ENCODE measurements at regions not wholly inside any gene's neighbourhood (a gene's known extent, or its start where the extent isn't known, plus 50 kb on each side); places are given as distances from the start of the nearest gene placed in this dataset.
"Not testable (repeated sequence)": the region's sequence is repeated elsewhere in the genome, so short reads cannot be mapped to it uniquely, and the experiment has no call there.

DNA sequence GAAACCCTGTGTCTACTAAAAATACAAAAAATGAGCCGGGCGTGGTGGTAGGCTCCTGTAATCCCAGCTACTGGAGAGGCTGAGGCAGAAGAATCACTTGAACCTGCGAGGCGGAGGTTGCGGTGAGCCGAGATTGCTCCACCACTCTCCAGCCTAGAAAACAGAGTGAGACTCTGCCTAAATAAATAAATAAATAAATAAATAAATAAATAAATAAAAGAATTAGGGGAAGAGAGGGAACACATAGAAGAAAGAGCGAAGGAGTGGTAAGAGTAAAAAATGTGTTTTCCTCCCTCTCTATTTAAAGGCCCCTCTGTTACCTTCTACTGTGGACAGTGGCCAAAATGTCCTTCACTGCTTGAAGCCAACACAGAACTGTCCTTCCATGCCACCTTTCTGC lies 103.9 kb upstream of the SOX21 start:
- Mint-ChIP-seq H3K27ac (no peak overlapping the region), H3K36me3 (no peaks in the 10 kb centered on the region), H3K27me3 (peaks cover 3% of the 10 kb centered on the region), H3K4me3 (no peak overlapping the region), H3K4me1 (no peaks in the 10 kb centered on the region), H3K9me3 (peaks cover 2 to 4% (median 3%) of the 10 kb centered on the region in 3 donors)

DNA sequence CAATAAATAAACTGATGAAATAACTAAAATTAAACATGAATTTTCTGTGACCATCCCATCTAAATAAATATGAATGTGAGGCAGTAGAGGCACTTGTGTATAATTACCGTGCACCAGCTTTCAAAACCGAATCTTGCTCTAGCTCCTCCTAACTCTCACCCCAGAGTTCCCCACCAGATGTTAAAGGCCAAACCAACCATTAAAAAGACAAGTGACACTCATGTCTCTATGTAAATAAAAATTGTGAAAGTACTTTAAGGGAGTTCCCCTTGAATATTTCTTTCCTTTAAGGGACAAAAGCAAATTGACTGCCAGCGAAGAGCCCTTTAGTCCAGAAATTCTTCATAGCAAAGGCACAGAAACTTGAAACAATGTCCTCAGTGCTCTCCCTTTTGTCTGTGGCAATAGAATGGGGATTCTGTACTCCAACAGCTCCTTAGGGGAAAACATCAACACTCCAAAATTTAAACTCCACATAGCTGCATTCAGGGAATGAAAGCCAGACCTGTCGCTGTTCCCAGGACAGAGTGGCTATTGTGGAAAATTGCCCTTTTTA lies 101.7 kb upstream of the SOX21 start:
- Mint-ChIP-seq H3K9me3 (peaks cover 0 to 3% (median 0%) of the 10 kb centered on the region in 3 donors), H3K27ac (no peak overlapping the region), H3K36me3 (no peaks in the 10 kb centered on the region), H3K4me3 (no peak overlapping the region), H3K27me3 (peaks cover 2% of the 10 kb centered on the region), H3K4me1 (no peaks in the 10 kb centered on the region)

DNA sequence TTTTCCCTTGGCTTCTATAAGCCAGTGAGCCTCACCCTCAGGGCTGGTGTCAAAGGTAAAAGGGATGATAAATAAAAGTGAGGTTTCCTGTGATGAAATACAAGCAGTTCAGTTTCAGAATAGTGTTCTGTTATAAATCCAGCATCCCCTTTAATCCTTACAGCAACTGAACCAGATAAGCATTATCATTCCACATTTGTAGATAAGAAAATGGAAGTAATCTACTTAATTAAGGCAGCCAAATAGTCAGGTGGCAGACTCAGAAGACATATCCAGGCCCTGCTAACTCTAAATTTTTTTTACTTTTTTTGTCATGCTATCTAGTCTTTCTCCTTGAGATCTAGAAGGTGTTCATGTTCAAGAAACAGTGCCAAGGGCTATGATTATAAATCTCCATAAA lies 99.4 kb upstream of the SOX21 start:
- H3K27ac Mint-ChIP-seq, result no peak overlapping the region

DNA sequence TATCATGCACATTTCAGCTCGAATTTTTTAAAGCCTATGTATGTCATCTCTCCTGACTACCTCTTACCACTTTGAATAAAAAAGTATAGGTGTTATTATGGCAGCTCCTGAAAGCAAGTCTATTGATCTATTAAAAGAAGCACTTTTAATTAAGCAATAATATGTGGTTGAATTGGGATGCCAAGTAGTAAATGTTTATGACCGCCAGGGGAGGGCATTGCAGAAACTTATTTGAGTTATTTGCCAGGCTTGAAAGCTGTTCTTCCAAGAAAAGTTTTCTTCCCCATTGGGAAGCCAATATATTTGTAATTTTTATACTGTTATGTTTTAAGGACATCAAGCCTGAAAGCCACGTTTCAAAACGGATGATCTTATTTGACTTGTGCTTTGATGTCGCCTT lies 88.1 kb upstream of the SOX21 start:
- Mint-ChIP-seq H3K27me3 (no peaks in the 10 kb centered on the region), H3K4me1 (peaks cover 0 to 1% (median 0%) of the 10 kb centered on the region in 3 donors), H3K27ac (no peak overlapping the region), H3K36me3 (peaks cover 2% of the 10 kb centered on the region), H3K4me3 (no peak overlapping the region), H3K9me3 (no peaks in the 10 kb centered on the region)

More for the DNA sequence above, 99.4 kb upstream of the SOX21 start:
- Mint-ChIP-seq H3K4me1 (no peaks in the 10 kb centered on the region), H3K9me3 (peaks cover 0 to 3% (median 0%) of the 10 kb centered on the region in 3 donors), H3K36me3 (no peaks in the 10 kb centered on the region), H3K4me3 (no peak overlapping the region), H3K27me3 (peaks cover 2% of the 10 kb centered on the region)

DNA sequence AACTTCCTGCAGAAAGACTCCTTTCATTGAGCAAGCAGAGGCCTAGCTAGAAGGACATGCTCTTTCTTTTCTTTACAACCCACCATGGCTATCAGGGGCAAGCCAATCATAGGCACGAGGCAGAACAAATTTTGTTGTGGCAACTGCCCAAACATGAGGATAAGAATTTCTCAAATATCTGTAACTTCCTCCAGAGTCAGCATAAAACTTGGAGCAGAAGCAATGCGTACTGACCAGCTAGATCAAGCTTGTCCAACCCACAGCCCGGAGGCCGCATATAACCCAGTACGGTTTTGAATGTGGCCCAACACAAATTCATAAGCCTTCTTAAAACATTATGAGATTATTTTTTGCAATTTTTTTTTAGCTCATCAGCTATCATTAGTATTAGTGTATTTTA lies 87.0 kb upstream of the SOX21 start:
- no peak overlapping the region for H3K4me3 Mint-ChIP-seq
- H3K27ac Mint-ChIP-seq, result no peak overlapping the region
- H3K27me3 Mint-ChIP-seq, result no peaks in the 10 kb centered on the region
- H3K36me3 Mint-ChIP-seq, result peaks cover 2% of the 10 kb centered on the region
- H3K9me3 Mint-ChIP-seq, result no peaks in the 10 kb centered on the region
- H3K4me1 Mint-ChIP-seq, result peaks cover 0 to 1% (median 0%) of the 10 kb centered on the region in 3 donors

DNA sequence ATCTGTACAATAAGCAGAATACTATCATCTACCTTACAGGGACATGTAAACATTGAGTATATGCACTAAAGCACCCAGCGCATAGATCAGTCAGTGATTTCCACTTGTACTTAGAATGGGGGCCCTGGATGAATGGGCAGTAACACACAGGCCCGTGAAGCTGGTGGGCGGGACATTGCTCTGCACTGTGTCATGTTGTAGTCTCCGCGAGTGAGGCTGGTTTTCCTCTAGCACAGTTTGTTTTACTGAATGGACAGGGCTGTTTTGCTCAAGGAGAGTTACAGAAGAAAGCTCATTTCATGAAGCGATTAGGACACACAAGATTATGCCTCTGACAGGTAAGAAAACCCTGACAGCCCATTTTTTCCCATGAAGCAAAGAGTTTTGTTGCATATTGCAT lies 86.4 kb upstream of the SOX21 start:
- no peaks in the 10 kb centered on the region for H3K27me3 Mint-ChIP-seq
- H3K4me1 Mint-ChIP-seq, result peaks cover 0 to 1% (median 0%) of the 10 kb centered on the region in 3 donors
- peaks cover 2% of the 10 kb centered on the region for H3K36me3 Mint-ChIP-seq
- H3K4me3 Mint-ChIP-seq, result no peak overlapping the region
- no peaks in the 10 kb centered on the region for H3K9me3 Mint-ChIP-seq
- H3K27ac Mint-ChIP-seq, result no peak overlapping the region

DNA sequence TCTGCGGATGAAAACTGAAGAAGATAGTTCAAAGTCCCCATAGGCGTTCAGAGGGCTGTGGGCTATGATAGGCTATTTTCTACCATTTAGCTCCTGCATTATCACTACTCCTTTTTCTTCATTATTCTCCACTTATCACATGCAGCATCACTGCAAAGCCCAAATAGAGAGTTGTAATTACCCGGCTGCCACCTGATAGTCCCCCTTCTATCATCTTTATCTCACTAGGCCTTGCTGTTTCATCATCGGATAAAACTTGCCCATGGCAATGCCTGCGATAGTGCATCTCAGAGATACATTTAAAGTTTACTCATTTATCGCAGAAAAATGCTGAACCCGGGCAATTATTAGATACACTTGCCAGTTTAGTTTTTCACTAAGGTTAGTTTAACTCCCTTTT lies 82.9 kb upstream of the SOX21 start:
- H3K4me3 Mint-ChIP-seq, result no peak overlapping the region
- no peaks in the 10 kb centered on the region for H3K9me3 Mint-ChIP-seq
- no peaks in the 10 kb centered on the region for H3K27me3 Mint-ChIP-seq
- no peak overlapping the region for H3K27ac Mint-ChIP-seq
- peaks cover 1% of the 10 kb centered on the region for H3K36me3 Mint-ChIP-seq
- H3K4me1 Mint-ChIP-seq, result peaks cover 0 to 1% (median 0%) of the 10 kb centered on the region in 3 donors

DNA sequence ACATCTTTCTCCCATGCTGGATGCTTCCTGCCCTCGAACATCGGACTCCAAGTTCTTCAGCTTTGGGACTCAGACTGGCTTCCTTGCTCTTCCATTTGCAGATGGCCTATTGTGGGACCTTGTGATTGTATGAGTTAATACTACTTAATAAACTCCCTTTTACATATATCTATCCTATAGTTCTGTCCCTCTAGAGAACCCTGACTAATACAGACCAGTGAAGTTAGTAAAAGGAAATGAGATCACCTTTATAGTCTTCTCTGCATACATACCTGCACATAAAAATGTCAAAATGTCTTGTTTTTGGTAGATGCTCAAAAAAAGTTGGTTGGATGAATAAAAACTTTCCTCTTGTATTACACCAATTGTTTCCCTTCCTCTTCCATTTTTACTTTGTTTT lies 73.9 kb upstream of the SOX21 start:
- not testable (repeated sequence) for H3K27me3 Mint-ChIP-seq, H3K9me3 Mint-ChIP-seq, H3K36me3 Mint-ChIP-seq, H3K4me3 Mint-ChIP-seq, H3K27ac Mint-ChIP-seq, H3K4me1 Mint-ChIP-seq

DNA sequence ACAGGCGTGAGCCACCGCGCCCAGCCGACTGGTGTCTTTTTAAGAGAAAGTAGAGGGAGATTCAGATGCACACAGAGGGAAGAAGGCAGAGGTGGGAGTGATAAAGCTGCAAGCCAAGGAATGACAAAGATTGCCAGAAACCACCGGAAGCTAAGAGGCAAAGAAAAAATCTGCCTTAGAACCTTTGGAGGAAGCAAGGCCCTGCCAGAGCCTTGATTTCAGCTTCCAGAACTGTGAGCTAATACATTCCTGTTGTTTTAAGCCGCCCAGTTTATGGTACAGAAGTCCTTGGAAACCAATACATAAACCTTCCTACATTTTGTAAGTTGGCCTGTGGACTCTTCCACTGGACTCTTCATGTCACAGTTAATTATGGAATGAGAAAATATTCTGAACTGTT lies 71.7 kb upstream of the SOX21 start:
- Mint-ChIP-seq H3K4me3 (no peak overlapping the region), H3K36me3 (no peaks in the 10 kb centered on the region), H3K9me3 (peaks cover 0 to 4% (median 2%) of the 10 kb centered on the region in 3 donors), H3K4me1 (no peaks in the 10 kb centered on the region), H3K27me3 (no peaks in the 10 kb centered on the region), H3K27ac (no peak overlapping the region)

DNA sequence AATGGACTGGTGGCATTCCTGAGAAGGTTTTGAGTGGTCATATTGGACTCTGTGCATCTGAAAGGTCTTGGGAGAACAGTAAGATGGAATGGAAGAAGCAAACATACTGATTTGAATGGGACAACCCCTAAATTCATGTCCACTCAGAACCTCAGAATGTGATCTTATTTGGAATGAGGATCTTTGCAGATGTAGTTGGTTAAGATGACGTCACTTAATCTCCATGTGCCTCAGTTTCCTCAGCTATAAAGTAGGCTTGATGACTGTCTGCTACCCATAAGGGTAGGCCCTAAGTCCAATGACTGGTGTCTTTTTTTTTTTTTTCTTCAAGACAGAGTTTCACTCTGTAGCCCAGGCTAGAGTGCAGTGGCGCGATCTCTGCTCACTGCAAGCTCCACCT lies 71.1 kb upstream of the SOX21 start:
- H3K27ac Mint-ChIP-seq, result no peak overlapping the region
- no peaks in the 10 kb centered on the region for H3K27me3 Mint-ChIP-seq
- no peaks in the 10 kb centered on the region for H3K4me1 Mint-ChIP-seq
- H3K4me3 Mint-ChIP-seq, result no peak overlapping the region
- H3K36me3 Mint-ChIP-seq, result no peaks in the 10 kb centered on the region
- peaks cover 0 to 4% (median 2%) of the 10 kb centered on the region in 3 donors for H3K9me3 Mint-ChIP-seq

DNA sequence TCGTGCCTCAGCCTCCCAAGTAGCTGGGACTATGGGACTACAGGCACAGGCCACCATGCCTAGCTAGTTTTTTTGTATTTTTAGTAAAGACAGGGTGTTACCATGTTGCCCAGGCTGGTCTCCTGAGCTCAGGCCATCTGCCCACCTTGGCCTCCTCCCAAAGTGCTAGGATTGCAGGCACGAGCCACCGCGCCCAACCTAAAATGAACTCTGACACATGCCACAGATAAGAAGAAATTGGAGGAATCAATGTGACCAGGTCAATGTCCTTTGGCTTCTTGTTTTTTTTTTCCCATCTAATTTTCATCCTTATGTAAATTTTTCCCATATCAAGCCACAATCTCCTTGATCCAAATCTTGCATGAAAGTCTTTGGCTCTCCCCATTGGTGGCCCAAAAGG lies 68.1 kb upstream of the SOX21 start:
- Mint-ChIP-seq H3K27ac (no peak overlapping the region), H3K27me3 (no peaks in the 10 kb centered on the region), H3K4me3 (no peak overlapping the region), H3K9me3 (peaks cover 0 to 4% (median 2%) of the 10 kb centered on the region in 3 donors), H3K4me1 (no peaks in the 10 kb centered on the region), H3K36me3 (no peaks in the 10 kb centered on the region)

DNA sequence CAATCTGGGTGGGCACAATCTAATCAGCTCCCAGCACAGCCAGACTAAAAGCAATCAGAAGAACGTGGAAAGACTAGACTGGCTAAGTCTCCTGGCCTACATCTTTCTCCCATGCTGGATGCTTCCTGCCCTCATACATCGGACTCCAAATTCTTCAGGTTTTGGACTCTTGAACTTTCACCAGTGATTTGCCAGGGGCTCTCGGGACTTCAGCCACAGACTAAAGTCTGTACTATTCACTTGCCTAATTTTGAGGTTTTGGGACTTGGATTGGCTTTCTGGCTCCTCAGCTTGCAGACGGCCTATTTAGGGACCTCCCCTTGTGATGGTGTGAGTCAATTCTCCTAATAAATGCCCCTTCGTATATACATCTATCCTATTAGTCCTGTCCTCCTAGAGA lies 66.6 kb upstream of the SOX21 start:
- no peak overlapping the region for H3K27ac Mint-ChIP-seq
- H3K36me3 Mint-ChIP-seq, result no peaks in the 10 kb centered on the region
- no peaks in the 10 kb centered on the region for H3K27me3 Mint-ChIP-seq
- H3K4me1 Mint-ChIP-seq, result no peaks in the 10 kb centered on the region
- no peak overlapping the region for H3K4me3 Mint-ChIP-seq
- H3K9me3 Mint-ChIP-seq, result peaks cover 0 to 4% (median 2%) of the 10 kb centered on the region in 3 donors

DNA sequence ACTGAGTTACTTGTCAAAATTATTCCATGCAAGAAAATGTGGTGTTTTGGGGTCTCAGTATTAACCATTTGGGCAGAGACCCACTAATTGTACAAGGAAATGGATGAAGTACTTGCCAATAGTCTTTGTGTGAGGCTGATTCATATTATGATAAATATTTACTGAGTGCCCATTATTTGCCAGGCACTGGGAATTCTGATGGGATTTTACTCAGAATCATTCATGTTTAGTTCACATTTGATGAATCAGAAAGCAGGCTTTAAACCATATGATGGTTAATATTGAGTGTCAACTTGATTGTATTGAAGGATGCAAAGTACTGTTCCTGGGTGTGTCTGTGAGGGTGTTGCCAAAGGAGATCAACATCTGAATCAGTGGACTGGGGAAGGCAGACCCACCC lies 66.2 kb upstream of the SOX21 start:
- no peaks in the 10 kb centered on the region for H3K4me1 Mint-ChIP-seq
- no peaks in the 10 kb centered on the region for H3K27me3 Mint-ChIP-seq
- H3K36me3 Mint-ChIP-seq, result no peaks in the 10 kb centered on the region
- peaks cover 0 to 4% (median 2%) of the 10 kb centered on the region in 3 donors for H3K9me3 Mint-ChIP-seq
- no peak overlapping the region for H3K4me3 Mint-ChIP-seq
- H3K27ac Mint-ChIP-seq, result no peak overlapping the region

DNA sequence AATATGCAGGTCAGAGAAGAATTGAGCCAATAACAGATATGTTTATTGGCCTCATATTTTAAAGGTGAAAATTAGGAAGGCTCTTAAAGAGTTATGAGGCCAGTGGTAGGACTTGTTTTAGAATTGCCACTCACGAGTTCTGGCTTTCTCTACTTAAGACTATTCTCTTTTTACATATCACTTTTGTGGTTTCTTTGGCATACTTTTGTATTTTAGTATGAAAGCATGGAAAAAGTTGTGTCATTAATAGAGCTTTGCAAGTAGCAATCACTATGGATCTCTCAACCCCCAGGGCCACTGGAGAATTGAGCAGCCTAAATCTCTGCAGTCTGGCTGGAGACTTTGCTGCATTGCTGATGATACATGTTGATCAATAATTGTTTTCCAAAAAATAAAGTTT lies 64.6 kb upstream of the SOX21 start:
- Mint-ChIP-seq H3K4me1 (no peaks in the 10 kb centered on the region), H3K27me3 (no peaks in the 10 kb centered on the region), H3K4me3 (no peak overlapping the region), H3K36me3 (no peaks in the 10 kb centered on the region), H3K27ac (no peak overlapping the region), H3K9me3 (no peaks in the 10 kb centered on the region)

DNA sequence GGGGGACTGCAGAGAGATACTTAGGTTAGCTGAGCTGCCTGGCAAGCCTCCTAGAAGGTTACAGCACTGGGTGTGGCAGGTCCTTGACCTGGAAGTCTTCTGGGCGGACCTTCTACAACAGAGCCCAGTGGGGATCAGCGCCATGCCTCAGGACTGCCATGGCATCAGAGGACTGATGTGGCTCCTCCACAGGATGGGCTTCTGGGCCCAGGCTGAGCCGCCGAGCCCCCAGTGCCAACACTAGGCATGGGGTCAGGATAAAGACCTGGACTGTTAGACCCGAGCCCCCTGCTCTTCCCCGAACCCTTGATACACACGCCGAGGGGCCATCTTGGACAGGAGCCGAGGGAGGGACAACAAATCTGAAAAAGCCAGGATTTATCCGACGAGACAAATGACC lies 64.0 kb upstream of the SOX21 start:
- H3K4me1 Mint-ChIP-seq, result no peaks in the 10 kb centered on the region
- no peak overlapping the region for H3K4me3 Mint-ChIP-seq
- H3K9me3 Mint-ChIP-seq, result no peaks in the 10 kb centered on the region
- no peaks in the 10 kb centered on the region for H3K36me3 Mint-ChIP-seq
- no peak overlapping the region for H3K27ac Mint-ChIP-seq
- no peaks in the 10 kb centered on the region for H3K27me3 Mint-ChIP-seq

DNA sequence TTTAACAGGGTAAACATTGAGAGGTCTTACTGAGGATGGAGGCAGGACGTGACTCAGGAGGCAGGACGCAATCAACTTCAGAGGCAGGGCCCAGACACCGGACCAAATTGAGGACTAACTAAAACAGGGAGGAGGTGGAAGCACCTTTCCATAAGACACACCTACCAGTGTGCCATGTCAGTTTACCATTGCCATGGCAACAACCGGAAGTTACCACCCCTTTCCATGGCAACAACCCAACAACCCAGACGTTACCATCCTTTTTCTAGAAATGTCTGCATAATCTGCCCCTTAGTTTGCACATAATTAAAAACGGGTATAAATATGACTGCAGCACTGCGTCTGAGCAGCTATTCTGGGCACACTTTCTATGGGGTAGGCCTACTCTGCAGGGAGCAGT lies 53.5 kb upstream of the SOX21 start:
- H3K4me1 Mint-ChIP-seq, result no peaks in the 10 kb centered on the region
- H3K27ac Mint-ChIP-seq, result no peak overlapping the region
- peaks cover 9% of the 10 kb centered on the region for H3K27me3 Mint-ChIP-seq
- H3K9me3 Mint-ChIP-seq, result peaks cover 0 to 3% (median 0%) of the 10 kb centered on the region in 3 donors
- no peak overlapping the region for H3K4me3 Mint-ChIP-seq
- no peaks in the 10 kb centered on the region for H3K36me3 Mint-ChIP-seq

Measured in IgD-negative memory B cell (primary cell).